Pancreas (tissue), 10 donors: ENCODE measurements at regions not wholly inside any gene's neighbourhood (a gene's known extent, or its start where the extent isn't known, plus 50 kb on each side); places are given as distances from the start of the nearest gene placed in this dataset.

ENCODE experiments used
- ATAC-seq, 4 donors: fragments of 200-7000 bp; cut with Tn5 transposase; one replicate each; pipeline versions ENCODE4 v1.8.0 to v1.9.1; 2020; ENCODE audit warnings: mild to moderate bottlenecking in 4 of 4, moderate library complexity in 4 of 4
- DNase-seq, 6 donors: peaks; one replicate each; pipeline ENCODE4 v3.0.0-alpha.2; 2020
- FAIRE-seq: peaks from 2 replicates; lab custom pipeline; 2012; peaks lifted over from hg19 to GRCh38; lab: Jason Lieb, UNC
- H3K27ac ChIP-seq, 4 donors: fragments of 200-600 bp; sonication (generic); 1 replicate in 3 of 4; 2 replicates in 1 of 4; pipeline versions ENCODE4 v1.5.0 to v1.8.0; 2020
- H3K27me3 ChIP-seq, 4 donors: fragments of 200-600 bp; one replicate each; pipeline ENCODE4 v1.8.0; 2021
- H3K36me3 ChIP-seq, 3 donors: fragments of 200-600 bp; sonication (generic) in 1 of 3; one replicate each; pipeline versions ENCODE4 v1.5.0 to v1.8.0; 2020 to 2021
- H3K4me1 ChIP-seq, 3 donors: fragments of 200-600 bp; one replicate each; pipeline ENCODE4 v1.8.0; 2021
- H3K4me3 ChIP-seq, 4 donors: fragments of 200-600 bp; sonication (generic) in 2 of 4; one replicate each; pipeline versions ENCODE4 v1.5.0 to v1.8.0; 2020 to 2021
- H3K9me3 ChIP-seq, 4 donors: fragments of 200-600 bp; one replicate each; pipeline ENCODE4 v1.8.0; 2021
- CTCF ChIP-seq, 4 donors: fragments of 200-600 bp; sonication (generic) in 3 of 4; IDR thresholded peaks; one replicate each; pipeline versions ENCODE4 v1.5.0 to v1.8.0; 2021; ENCODE audit warnings: antibody characterized with exemption in 4 of 4
- WGBS, 2 donors: extraction: QIAGEN DNeasy Blood & Tissue Kit; methylation state at CpG; one replicate each; pipeline ENCODE4 v1.1.7; 2013; 5-methylcytosine and 5-hydroxymethylcytosine counted together
- intact Hi-C, 3 donors: fragments of 100-400 bp; cut with DNase I; formaldehyde crosslinking; loops; one replicate each; pipeline versions ENCODE4 v1.11.1 to v1.14.2; 2022
- donor health status: healthy with polysubstance abuse.
- donor health status: DM: no; HTN: no; CAD: no; lungs with moderate emphysema.
- donor health status: DM: no; HTN: no; CAD: no.
- donor health status: control.
- donor health status: control.
- donor health status: Bipolar disorder and iron deficiency.
- donor health status: DM: yes; HTN: yes; CAD: no.
- donor health status: DM: no; HTN: no; CAD: no.
- donor health status: DM: no; HTN: no; CAD: no.
- donor health status: DM: yes; HTN: yes; CAD: no.

DNA sequence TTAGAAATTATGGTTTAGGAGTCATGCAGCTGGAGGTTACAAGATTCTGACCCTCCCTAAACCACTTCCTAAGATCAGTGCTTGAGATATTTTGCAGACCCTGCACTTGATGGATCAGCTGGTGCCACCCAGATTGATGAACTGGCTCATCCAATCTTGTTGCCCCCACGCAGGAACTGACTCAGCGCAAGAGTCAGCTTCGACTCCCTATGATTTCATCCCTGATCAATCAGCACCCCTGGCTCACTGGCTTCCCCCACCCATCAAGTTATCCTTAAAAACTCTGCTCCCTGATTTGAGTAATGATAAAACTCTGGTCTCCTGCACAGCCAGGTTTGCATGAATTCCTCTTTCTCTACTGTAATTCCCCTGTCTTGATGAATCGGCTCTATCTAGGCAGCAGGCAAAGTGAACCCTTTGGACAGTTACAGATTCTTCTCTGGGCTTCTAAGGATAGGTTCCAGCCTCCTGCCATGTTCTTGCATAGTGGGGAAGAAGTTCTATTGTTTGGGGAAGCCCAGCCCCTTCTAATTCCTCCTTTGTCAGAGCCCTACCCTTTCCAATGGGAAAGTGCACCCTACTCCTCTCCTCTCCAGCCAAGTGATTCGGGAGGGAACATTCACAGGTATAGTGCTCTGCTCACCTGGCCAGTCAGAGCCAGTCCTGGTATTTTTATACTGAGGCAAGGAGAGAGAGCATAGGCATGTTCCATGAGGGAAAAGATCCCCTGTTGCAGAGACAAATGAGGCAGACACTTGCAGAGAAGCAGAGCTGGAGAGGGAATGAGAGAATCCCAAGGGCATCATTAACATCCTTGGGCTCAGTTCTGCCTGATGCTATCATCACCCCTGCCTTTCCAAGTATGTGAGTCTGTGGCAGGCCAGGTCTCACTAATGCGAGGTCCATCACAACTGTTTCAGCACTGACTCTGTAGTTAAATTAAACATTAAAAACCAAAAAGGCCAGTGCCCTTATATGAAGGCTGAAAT lies 224.4 kb upstream of the GALNT17 start:
- Histone ChIP-seq H3K9me3 (no peaks in the 10 kb centered on the region), H3K36me3 (no peaks in the 10 kb centered on the region), H3K4me1 (no peaks in the 10 kb centered on the region), H3K4me3 (no peak overlapping the region), H3K27me3 (no peaks in the 10 kb centered on the region), H3K27ac (no peak overlapping the region)
- 67 to 78% methylated on average over 6 of the region's 6 CpGs for WGBS, 2 donors
- FAIRE-seq, result no peak
- intact Hi-C loops, result loop anchor here in 1 of 3 donors (10.0 kb wide), 1 partner anchor 57 kb away; no protein-coding TSS in a partner anchor
- DNase-seq, result no peak
- TF ChIP-seq CTCF (IDR thresholded peaks at IDR 0.05), result no peak
- ATAC-seq, result no peak

DNA sequence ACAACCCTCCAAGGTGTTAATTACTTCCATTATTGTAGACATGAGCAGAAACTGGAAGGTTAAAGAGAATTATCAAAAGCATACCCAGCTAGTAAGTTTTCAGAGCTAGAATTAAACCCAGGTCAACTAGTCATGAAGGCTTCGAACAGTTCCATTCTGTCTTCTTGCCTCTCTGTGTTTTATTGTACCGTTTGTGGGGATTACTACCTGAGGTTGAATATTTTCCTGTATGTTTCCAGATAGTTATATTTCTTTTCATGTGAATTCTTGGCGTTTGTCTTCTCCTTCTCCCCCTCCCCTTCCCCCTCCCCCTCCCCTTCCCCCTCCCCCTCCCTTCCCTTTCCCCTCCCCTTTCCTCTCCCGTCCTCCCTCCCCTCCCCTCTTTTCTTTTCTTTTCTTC lies 218.0 kb upstream of the GALNT17 start:
- DNase-seq (no peak), FAIRE-seq (no peak), ATAC-seq (no peak)
- H3K9me3 ChIP-seq, result no peaks in the 10 kb centered on the region
- intact Hi-C loops, result no loop called here
- 64 to 85% methylated on average over 3 of the region's 4 CpGs for WGBS, 2 donors
- no peaks in the 10 kb centered on the region for H3K27me3 ChIP-seq
- H3K36me3 ChIP-seq, result no peaks in the 10 kb centered on the region
- no peak overlapping the region for H3K4me3 ChIP-seq
- no peaks in the 10 kb centered on the region for H3K4me1 ChIP-seq
- no peak for TF ChIP-seq CTCF (IDR thresholded peaks at IDR 0.05)
- no peak overlapping the region for H3K27ac ChIP-seq

GRCh38 chr7:70915067-70915466 lies 216.9 kb upstream of the GALNT17 start:
- intact Hi-C loops, result no loop called here

DNA sequence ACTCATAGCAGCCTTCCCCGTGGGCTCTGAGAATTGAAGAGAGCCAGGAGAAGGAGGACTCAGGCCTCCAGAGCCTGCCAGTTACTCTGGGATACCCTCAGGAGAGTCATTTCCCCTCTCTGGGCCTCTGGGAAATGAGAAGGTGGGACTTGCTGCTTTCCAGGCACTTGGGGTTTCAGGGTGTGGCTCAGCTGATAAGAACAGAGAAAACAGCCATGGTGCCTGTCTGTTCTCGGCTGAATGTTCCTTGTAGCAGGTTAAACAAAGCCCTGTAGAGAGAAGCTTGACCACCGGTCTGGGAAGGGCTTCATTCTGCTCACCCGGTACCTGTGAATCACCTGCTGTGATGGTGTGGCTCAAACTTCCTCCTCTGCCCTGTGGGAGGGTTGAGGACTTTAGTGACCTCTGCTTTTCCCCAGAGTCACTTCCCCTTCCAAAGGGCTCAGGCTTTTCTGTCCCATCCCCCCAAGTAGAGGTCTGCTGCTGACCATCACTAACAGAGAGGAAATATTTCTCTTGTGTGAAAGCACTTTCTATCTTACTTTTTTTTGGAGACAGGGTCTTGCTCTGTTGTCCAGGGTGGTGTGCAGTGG lies 212.4 kb upstream of the GALNT17 start:
- intact Hi-C loops, result no loop called here
- no peak overlapping the region for H3K4me3 ChIP-seq
- no peak for FAIRE-seq
- H3K36me3 ChIP-seq, result no peaks in the 10 kb centered on the region
- H3K27ac ChIP-seq, result no peak overlapping the region
- 58 to 65% methylated on average over 4 of the region's 4 CpGs for WGBS, 2 donors
- no peaks in the 10 kb centered on the region for H3K9me3 ChIP-seq
- TF ChIP-seq CTCF (IDR thresholded peaks at IDR 0.05), result no peak
- no peak for DNase-seq
- no peaks in the 10 kb centered on the region for H3K27me3 ChIP-seq
- ATAC-seq, result no peak
- H3K4me1 ChIP-seq, result no peaks in the 10 kb centered on the region

More at GRCh38 chr7:70915067-70915466, 216.9 kb upstream of the GALNT17 start:
- H3K27me3 ChIP-seq, result no peaks in the 10 kb centered on the region
- ATAC-seq (no peak), DNase-seq (no peak), FAIRE-seq (no peak)
- H3K9me3 ChIP-seq, result no peaks in the 10 kb centered on the region
- H3K4me1 ChIP-seq, result no peaks in the 10 kb centered on the region
- 56 to 67% methylated on average over 2 of the region's 2 CpGs for WGBS, 2 donors
- no peaks in the 10 kb centered on the region for H3K36me3 ChIP-seq
- TF ChIP-seq CTCF (IDR thresholded peaks at IDR 0.05), result no peak
- no peak overlapping the region for H3K27ac ChIP-seq
- H3K4me3 ChIP-seq, result no peak overlapping the region
